Prostate gland (tissue), 2 donors: ENCODE measurements at regions not wholly inside any gene's neighbourhood (a gene's known extent, or its start where the extent isn't known, plus 50 kb on each side); places are given as distances from the start of the nearest gene placed in this dataset.

Experiments
- DNase-seq: peaks from one replicate; pipeline ENCODE4 v3.0.0-alpha.2; 2019; ENCODE audit warnings: low spot score
- H3K27ac ChIP-seq, 2 donors: fragments of 200-600 bp; sonication (generic); 2 replicates each; pipeline ENCODE4 v1.5.1; 2017 to 2019
- H3K27me3 ChIP-seq: fragments of 200-600 bp; sonication (generic); replicated peaks from 2 replicates; pipeline ENCODE4 v1.5.1; 2019; ENCODE audit not compliant: insufficient read depth
- H3K36me3 ChIP-seq, 2 donors: fragments of 200-600 bp; sonication (generic); 1 replicate in 1 of 2; 2 replicates in 1 of 2; pipeline versions ENCODE4 v1.5.1 to v1.8.1; 2017 to 2019
- H3K4me1 ChIP-seq: fragments of 200-600 bp; sonication (generic); replicated peaks from 2 replicates; pipeline ENCODE4 v1.5.1; 2019
- H3K4me3 ChIP-seq, 2 donors: fragments of 200-600 bp; sonication (generic); 2 replicates each; pipeline ENCODE4 v1.5.1; 2017 to 2019
- H3K9me3 ChIP-seq: fragments of 200-600 bp; sonication (generic); 2 replicates; pipeline ENCODE4 v1.5.1; 2017
- CTCF ChIP-seq, 4 experiments: fragments of 200-600 bp in 2 of 4; fragments of 450-650 bp in 2 of 4; sonication (generic) in 2 of 4; IDR thresholded peaks; 1 replicate in 3 of 4; 2 replicates in 1 of 4; pipeline ENCODE4 v1.5.1; 2016 to 2019; ENCODE audit warnings: antibody characterized with exemption in 4 of 4, mild to moderate bottlenecking in 2 of 4, moderate library complexity in 2 of 4
- POLR2A ChIP-seq: fragments of 450-650 bp; IDR thresholded peaks from one replicate; pipeline ENCODE4 v1.6.1; 2016; ENCODE audit warnings: antibody characterized with exemption, mild to moderate bottlenecking
- POLR2AphosphoS5 ChIP-seq: sonication (generic); formaldehyde crosslinking; IDR thresholded peaks from one replicate; pipeline ENCODE4 v1.6.1; 2017; ENCODE audit warnings: antibody characterized with exemption
- WGBS: methylation state at CpG from one replicate; pipeline ENCODE4 v1.1.5; 2018; 5-methylcytosine and 5-hydroxymethylcytosine counted together
- intact Hi-C: fragments of 100-400 bp; cut with DNase I; formaldehyde crosslinking; loops from one replicate; pipeline ENCODE4 v1.14.2; 2022

DNA sequence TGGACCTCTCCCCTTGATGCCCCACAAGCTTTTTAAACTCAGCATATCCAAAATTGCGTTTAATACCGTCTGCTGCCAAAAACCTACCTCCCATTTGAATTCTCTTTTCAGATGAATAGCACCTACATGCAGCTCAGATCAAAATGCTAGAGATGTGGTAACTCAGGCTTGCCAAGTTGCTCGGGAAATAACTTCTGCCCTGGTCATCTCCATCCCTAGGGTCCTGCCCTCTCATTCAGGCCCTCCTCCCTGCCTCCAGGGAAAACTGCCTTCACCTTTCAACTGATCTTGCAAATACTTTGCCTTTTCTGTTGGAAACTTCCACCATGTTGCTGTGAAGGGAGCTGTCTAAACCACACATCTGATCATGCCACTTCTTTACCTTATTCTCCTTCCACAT is 114.1 kb downstream of the SPRY1 start:
- Histone ChIP-seq H3K4me1 (no peaks in the 10 kb centered on the region), H3K4me3 (no peak overlapping the region), H3K9me3 (no peaks in the 10 kb centered on the region), H3K36me3 (no peaks in the 10 kb centered on the region), H3K27ac (no peak overlapping the region), H3K27me3 (no peaks in the 10 kb centered on the region)
- no peak for DNase-seq
- no peak for TF ChIP-seq POLR2A
- no peak for TF ChIP-seq POLR2AphosphoS5
- no peak for TF ChIP-seq CTCF (IDR thresholded peaks at IDR 0.05)
- 96% methylated on average over 3 of the region's 3 CpGs for WGBS
- intact Hi-C loops, result no loop called here

DNA sequence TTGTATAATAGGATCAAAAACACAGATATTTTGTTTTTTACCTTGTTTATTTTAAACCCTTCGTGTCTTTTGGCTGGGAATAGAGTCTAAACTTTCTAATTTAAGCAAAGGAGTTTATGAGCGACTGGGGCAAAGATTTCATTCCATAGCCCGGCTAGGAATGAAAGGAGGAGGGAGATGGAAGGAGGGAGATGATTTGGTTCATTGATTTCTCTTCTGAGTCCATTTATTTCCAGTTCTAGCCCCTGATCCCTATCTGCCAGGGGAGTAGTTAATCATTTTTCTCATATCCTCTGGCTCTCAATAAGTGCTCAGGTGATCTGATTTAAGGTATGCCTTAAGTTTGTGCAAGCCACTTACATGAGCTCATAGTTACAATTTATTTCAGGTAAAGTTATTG is 120.0 kb downstream of the SPRY1 start:
- intact Hi-C loops, result no loop called here
- 48% methylated on average over 3 of the region's 3 CpGs for WGBS
- Histone ChIP-seq H3K4me1 (no peaks in the 10 kb centered on the region), H3K9me3 (no peaks in the 10 kb centered on the region), H3K27ac (no peak overlapping the region), H3K36me3 (no peaks in the 10 kb centered on the region), H3K4me3 (no peak overlapping the region), H3K27me3 (no peaks in the 10 kb centered on the region)
- no peak for DNase-seq
- no peak for TF ChIP-seq POLR2A
- TF ChIP-seq POLR2AphosphoS5, result no peak
- no peak for TF ChIP-seq CTCF (IDR thresholded peaks at IDR 0.05)

GRCh38 chr4:123517176-123517575 is 120.6 kb downstream of the SPRY1 start:
- Histone ChIP-seq H3K27me3 (no peaks in the 10 kb centered on the region), H3K4me1 (no peaks in the 10 kb centered on the region), H3K36me3 (no peaks in the 10 kb centered on the region), H3K4me3 (no peak overlapping the region), H3K27ac (no peak overlapping the region), H3K9me3 (no peaks in the 10 kb centered on the region)
- TF ChIP-seq POLR2AphosphoS5 (no peak), CTCF (IDR thresholded peaks at IDR 0.05) (no peak), POLR2A (no peak)
- DNase-seq, result no peak
- 75% methylated on average over 3 of the region's 3 CpGs for WGBS
- intact Hi-C loops, result no loop called here

- Histone ChIP-seq H3K4me3 (no peak overlapping the region), H3K36me3 (no peaks in the 10 kb centered on the region), H3K27me3 (no peaks in the 10 kb centered on the region), H3K4me1 (no peaks in the 10 kb centered on the region), H3K9me3 (no peaks in the 10 kb centered on the region), H3K27ac (no peak overlapping the region)
- intact Hi-C loops, result no loop called here
- TF ChIP-seq CTCF (IDR thresholded peaks at IDR 0.05) (no peak), POLR2AphosphoS5 (no peak), POLR2A (no peak)
- no peak for DNase-seq
- 98% methylated on average over 3 of the region's 3 CpGs for WGBS
These were observed 121.4 kb downstream of the SPRY1 start for GRCh38 chr4:123517971-123518370.

- H3K27ac ChIP-seq, result no peak overlapping the region
- TF ChIP-seq POLR2A (no peak), CTCF (IDR thresholded peaks at IDR 0.05) (no peak), POLR2AphosphoS5 (no peak)
- H3K4me3 ChIP-seq, result no peak overlapping the region
- no peaks in the 10 kb centered on the region for H3K9me3 ChIP-seq
- intact Hi-C loops, result no loop called here
- H3K4me1 ChIP-seq, result no peaks in the 10 kb centered on the region
- no peaks in the 10 kb centered on the region for H3K27me3 ChIP-seq
- H3K36me3 ChIP-seq, result no peaks in the 10 kb centered on the region
- DNase-seq, result no peak
- WGBS, result 90% methylated on average over 6 of the region's 6 CpGs
These were observed 123.7 kb downstream of the SPRY1 start for GRCh38 chr4:123520325-123520724.
